ENCODE measurements at regions not wholly inside any gene's neighbourhood (a gene's known extent, or its start where the extent isn't known, plus 50 kb on each side); places are given as distances from the start of the nearest gene placed in this dataset.
"Not testable (repeated sequence)": the region's sequence is repeated elsewhere in the genome, so short reads cannot be mapped to it uniquely, and the experiment has no call there.

DNA sequence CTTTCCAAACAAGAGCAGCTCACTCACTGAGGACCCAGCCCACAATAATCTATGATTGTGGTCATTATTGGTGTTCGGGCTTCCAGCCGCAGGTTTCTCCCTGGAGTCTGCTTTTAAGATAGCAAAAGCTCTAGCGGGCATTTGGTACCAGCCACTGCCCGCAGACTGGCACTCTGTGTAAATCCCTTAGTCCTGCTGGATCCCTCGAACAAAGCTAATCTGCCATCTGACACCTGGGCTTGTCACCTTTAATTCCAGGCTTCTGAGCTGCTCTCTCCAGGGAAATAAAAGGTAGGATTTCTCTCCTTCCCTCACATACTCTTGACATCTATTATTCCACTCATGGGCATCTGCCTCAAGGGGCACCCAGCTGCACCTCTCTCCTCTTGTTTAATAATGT lies 158.7 kb downstream of the PDCD6IP start:
- no peaks in the 10 kb centered on the region for H3K9me3 Mint-ChIP-seq
- POLR2A ChIA-PET, result no interaction called here
- no peaks in the 10 kb centered on the region for H3K4me1 Mint-ChIP-seq
- TF ChIP-seq, protein P1, sequence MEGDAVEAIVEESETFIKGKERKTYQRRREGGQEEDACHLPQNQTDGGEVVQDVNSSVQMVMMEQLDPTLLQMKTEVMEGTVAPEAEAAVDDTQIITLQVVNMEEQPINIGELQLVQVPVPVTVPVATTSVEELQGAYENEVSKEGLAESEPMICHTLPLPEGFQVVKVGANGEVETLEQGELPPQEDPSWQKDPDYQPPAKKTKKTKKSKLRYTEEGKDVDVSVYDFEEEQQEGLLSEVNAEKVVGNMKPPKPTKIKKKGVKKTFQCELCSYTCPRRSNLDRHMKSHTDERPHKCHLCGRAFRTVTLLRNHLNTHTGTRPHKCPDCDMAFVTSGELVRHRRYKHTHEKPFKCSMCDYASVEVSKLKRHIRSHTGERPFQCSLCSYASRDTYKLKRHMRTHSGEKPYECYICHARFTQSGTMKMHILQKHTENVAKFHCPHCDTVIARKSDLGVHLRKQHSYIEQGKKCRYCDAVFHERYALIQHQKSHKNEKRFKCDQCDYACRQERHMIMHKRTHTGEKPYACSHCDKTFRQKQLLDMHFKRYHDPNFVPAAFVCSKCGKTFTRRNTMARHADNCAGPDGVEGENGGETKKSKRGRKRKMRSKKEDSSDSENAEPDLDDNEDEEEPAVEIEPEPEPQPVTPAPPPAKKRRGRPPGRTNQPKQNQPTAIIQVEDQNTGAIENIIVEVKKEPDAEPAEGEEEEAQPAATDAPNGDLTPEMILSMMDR (IDR thresholded peaks at IDR 0.05), result no peak
- CTCF ChIA-PET, result no interaction called here
- H3K27ac Mint-ChIP-seq, result no peak overlapping the region
- intact Hi-C loops (cut with micrococcal nuclease), result no loop called here
- H3K4me3 Mint-ChIP-seq, result no peak overlapping the region
- H3K27me3 Mint-ChIP-seq, result no peaks in the 10 kb centered on the region
- ATAC-seq (ENCODE audit: low read depth) (no peak), DNase-seq (no peak)
- H3K36me3 Mint-ChIP-seq (ENCODE audit: low read depth), result no peaks in the 10 kb centered on the region

DNA sequence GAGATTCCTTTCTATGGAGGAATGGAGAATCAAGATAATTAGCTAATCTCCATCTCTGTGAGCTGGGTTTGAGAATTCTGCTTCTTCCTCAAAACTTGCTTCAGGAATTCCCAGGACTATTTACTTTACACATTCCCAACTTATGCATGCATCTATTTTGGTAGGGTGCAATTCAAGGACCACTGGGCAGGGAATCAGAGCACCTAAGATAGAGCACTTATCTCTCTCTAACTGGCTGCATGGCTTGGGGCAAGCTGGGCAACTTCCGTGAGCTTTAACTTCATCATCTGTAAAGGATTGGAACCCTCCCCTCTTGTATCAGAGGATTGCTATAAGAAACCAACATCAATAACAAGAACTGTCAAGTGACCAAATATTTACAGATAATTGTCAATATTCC lies 160.2 kb downstream of the PDCD6IP start:
- TF ChIP-seq, protein P1 (IDR thresholded peaks at IDR 0.05), result no peak
- no peaks in the 10 kb centered on the region for H3K4me1 Mint-ChIP-seq
- ChIA-PET POLR2A (no interaction called here), CTCF (no interaction called here)
- H3K36me3 Mint-ChIP-seq (ENCODE audit: low read depth), result no peaks in the 10 kb centered on the region
- intact Hi-C loops (cut with micrococcal nuclease), result no loop called here
- H3K4me3 Mint-ChIP-seq, result no peak overlapping the region
- ATAC-seq (ENCODE audit: low read depth), result no peak
- no peak overlapping the region for H3K27ac Mint-ChIP-seq
- H3K9me3 Mint-ChIP-seq, result no peaks in the 10 kb centered on the region
- H3K27me3 Mint-ChIP-seq, result no peaks in the 10 kb centered on the region
- no peak for DNase-seq

DNA sequence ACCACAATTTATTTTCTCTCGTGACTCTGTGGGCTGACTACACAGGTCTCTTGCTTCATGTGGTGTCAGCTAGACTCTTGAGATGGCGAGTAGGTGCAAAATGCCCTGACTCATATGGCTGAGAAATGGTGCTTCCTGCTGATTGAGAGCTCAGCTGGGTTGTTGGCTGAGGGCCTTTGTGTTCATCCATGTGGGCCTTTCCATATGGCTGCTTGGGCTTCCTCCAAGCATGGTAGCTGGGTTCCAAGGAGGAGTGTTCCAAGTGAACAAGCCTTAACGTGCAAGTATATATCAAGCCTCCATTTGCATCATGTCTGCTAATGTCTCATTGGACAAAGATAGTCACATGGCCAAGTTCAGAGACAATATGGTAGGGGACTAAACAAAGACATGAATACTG lies 164.0 kb downstream of the PDCD6IP start:
- Mint-ChIP-seq H3K9me3 (no peaks in the 10 kb centered on the region), H3K27ac (no peak overlapping the region), H3K27me3 (no peaks in the 10 kb centered on the region), H3K36me3 (ENCODE audit: low read depth) (no peaks in the 10 kb centered on the region), H3K4me3 (no peak overlapping the region), H3K4me1 (no peaks in the 10 kb centered on the region)
- intact Hi-C loops (cut with micrococcal nuclease), result no loop called here
- DNase-seq (no peak), ATAC-seq (ENCODE audit: low read depth) (no peak)
- ChIA-PET POLR2A (no interaction called here), CTCF (no interaction called here)
- TF ChIP-seq, protein P1 (IDR thresholded peaks at IDR 0.05), result no peak

DNA sequence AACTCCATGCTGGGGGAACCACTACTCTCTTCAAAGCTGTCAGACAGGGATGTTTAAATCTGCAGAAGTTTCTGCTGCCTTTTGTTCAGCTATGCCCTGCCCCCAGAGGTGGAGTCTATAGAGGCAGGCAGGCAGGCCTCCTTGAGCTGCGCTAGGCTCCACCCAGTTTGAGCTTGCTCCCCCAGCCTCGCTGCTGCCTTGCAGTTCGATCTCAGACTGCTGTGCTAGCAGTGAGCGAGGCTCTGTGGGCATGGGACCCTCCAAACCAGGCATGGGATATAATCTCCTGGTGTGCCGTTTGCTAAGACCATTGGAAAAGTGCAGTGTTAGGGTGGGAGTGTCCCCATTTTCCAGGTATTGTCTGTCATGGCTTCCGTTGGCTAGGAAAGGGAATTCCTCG lies 171.8 kb downstream of the PDCD6IP start:
- H3K4me1 Mint-ChIP-seq; H3K4me3 Mint-ChIP-seq; ATAC-seq (ENCODE audit: low read depth); H3K36me3 Mint-ChIP-seq (ENCODE audit: low read depth); POLR2A ChIA-PET; CTCF ChIA-PET; DNase-seq; H3K27ac Mint-ChIP-seq; intact Hi-C loops (cut with micrococcal nuclease): not testable (repeated sequence)
- Mint-ChIP-seq H3K9me3 (peaks cover 11% of the 10 kb centered on the region), H3K27me3 (peaks cover 12% of the 10 kb centered on the region)

DNA sequence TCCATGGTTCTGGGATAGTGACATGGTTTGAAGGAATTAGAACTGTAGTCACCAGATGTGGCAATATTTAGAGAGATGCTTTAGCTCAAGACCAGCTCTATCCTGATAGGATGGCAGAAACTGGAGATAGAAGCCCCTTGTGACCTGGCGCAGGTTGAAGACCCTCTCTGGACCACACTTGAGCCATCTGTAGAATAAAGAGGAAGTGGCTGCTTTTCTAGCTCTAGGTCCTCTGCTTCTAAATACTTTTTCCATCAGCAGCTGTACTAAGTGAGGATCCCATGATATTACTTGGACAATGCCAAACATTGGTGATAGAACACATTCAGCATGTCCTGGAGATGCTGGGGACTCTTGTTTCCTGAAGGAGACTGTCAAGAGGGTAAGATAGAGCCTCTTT lies 172.6 kb downstream of the PDCD6IP start:
- no peaks in the 10 kb centered on the region for H3K36me3 Mint-ChIP-seq (ENCODE audit: low read depth)
- peaks cover 11% of the 10 kb centered on the region for H3K9me3 Mint-ChIP-seq
- H3K27me3 Mint-ChIP-seq, result peaks cover 12% of the 10 kb centered on the region
- no peak overlapping the region for H3K27ac Mint-ChIP-seq
- ChIA-PET POLR2A (no interaction called here), CTCF (no interaction called here)
- H3K4me3 Mint-ChIP-seq, result no peak overlapping the region
- no peak for ATAC-seq (ENCODE audit: low read depth)
- no peaks in the 10 kb centered on the region for H3K4me1 Mint-ChIP-seq
- TF ChIP-seq, protein P1 (IDR thresholded peaks at IDR 0.05), result no peak
- intact Hi-C loops (cut with micrococcal nuclease), result no loop called here
- no peak for DNase-seq

DNA sequence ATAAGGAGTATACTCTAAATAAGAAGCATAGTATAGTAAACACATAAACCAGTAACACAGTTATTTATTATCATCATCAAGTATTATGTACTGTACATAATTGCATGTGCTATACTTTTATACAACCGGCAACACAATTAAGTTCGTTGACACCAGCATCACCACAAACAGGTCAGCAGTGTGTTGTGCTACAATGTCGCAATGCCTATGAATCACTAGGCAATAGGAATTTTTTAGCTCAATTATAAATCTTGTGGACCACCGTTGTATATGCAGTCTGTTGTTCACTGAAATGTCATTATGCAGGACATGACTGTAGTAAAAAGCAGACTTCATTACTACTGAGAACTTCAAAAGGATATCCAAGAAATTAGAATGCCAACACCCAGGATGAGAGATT lies 177.0 kb downstream of the PDCD6IP start:
- ChIA-PET POLR2A (no interaction called here), CTCF (no interaction called here)
- intact Hi-C loops (cut with micrococcal nuclease), result no loop called here
- DNase-seq, result no peak
- TF ChIP-seq, protein P1 (IDR thresholded peaks at IDR 0.05), result no peak
- ATAC-seq (ENCODE audit: low read depth), result no peak
- Mint-ChIP-seq H3K27me3 (peaks cover 7% of the 10 kb centered on the region), H3K36me3 (ENCODE audit: low read depth) (no peaks in the 10 kb centered on the region), H3K9me3 (peaks cover 5% of the 10 kb centered on the region), H3K27ac (no peak overlapping the region), H3K4me3 (no peak overlapping the region), H3K4me1 (no peaks in the 10 kb centered on the region)

All from activated B cell treated with CpG ODN at 0.5 μM for 24 hours (primary cell).